ENCODE measurements at regions not wholly inside any gene's neighbourhood (a gene's known extent, or its start where the extent isn't known, plus 50 kb on each side); places are given as distances from the start of the nearest gene placed in this dataset.

- Histone ChIP-seq H3K4me3 (no peak overlapping the region), H3K4me1 (no peaks in the 10 kb centered on the region), H3K27me3 (no peaks in the 10 kb centered on the region), H3K9me3 (no peaks in the 10 kb centered on the region), H3K27ac (no peak overlapping the region), H3K36me3 (ENCODE audit: low read depth, missing control alignments) (no peaks in the 10 kb centered on the region)
- WGBS, 2 donors, result 58% methylated on average over 19 of the region's 19 CpGs
- TF ChIP-seq CTCF (IDR thresholded peaks at IDR 0.05), result peak; percentile 39 to 72 (median 57)
- TF ChIP-seq POLR2A (IDR thresholded peaks at IDR 0.05), result no peak
- intact Hi-C loops (cut with DNase I; ENCODE audit: low total_unique reads), result loop anchor here (5.0 kb wide), 1 partner anchor 383 kb away; no protein-coding TSS in a partner anchor
- DNase-seq, result no peak
Measured at GRCh38 chr1:70509996-70510876, 99.2 kb downstream of the CTH start.

- H3K4me1 ChIP-seq, result no peaks in the 10 kb centered on the region
- H3K4me3 ChIP-seq, result no peak overlapping the region
- intact Hi-C loops (cut with DNase I; ENCODE audit: low total_unique reads), result loop anchor here (5.0 kb wide), 1 partner anchor 80 kb away; no protein-coding TSS in a partner anchor
- no peak for DNase-seq
- no peak overlapping the region for H3K27ac ChIP-seq
- TF ChIP-seq CTCF (IDR thresholded peaks at IDR 0.05), result no peak
- TF ChIP-seq POLR2A (IDR thresholded peaks at IDR 0.05), result no peak
- H3K27me3 ChIP-seq, result no peaks in the 10 kb centered on the region
- no peaks in the 10 kb centered on the region for H3K9me3 ChIP-seq
- 80 to 84% methylated on average over 2 of the region's 2 CpGs for WGBS, 2 donors
- H3K36me3 ChIP-seq (ENCODE audit: low read depth, missing control alignments), result no peaks in the 10 kb centered on the region
Measured at GRCh38 chr1:70517444-70517843, 106.4 kb downstream of the CTH start.

- H3K9me3 ChIP-seq, result no peaks in the 10 kb centered on the region
- no peak overlapping the region for H3K27ac ChIP-seq
- no peak for DNase-seq
- no peaks in the 10 kb centered on the region for H3K27me3 ChIP-seq
- 96 to 97% methylated on average over 1 of the region's 1 CpG for WGBS, 2 donors
- intact Hi-C loops (cut with DNase I; ENCODE audit: low total_unique reads), result loop anchor here (5.0 kb wide), 1 partner anchor 81 kb away; no protein-coding TSS in a partner anchor
- H3K4me1 ChIP-seq, result no peaks in the 10 kb centered on the region
- no peak overlapping the region for H3K4me3 ChIP-seq
- TF ChIP-seq POLR2A (IDR thresholded peaks at IDR 0.05), result no peak
- no peak for TF ChIP-seq CTCF (IDR thresholded peaks at IDR 0.05)
- H3K36me3 ChIP-seq (ENCODE audit: low read depth, missing control alignments), result no peaks in the 10 kb centered on the region
Measured at GRCh38 chr1:70518106-70518505, 107.0 kb downstream of the CTH start.

- H3K27ac ChIP-seq, result no peak overlapping the region
- no peaks in the 10 kb centered on the region for H3K9me3 ChIP-seq
- no peak for TF ChIP-seq POLR2A (IDR thresholded peaks at IDR 0.05)
- TF ChIP-seq CTCF (IDR thresholded peaks at IDR 0.05), result peak in 2 of 3 experiments; percentile 20 to 41
- H3K36me3 ChIP-seq (ENCODE audit: low read depth, missing control alignments), result no peaks in the 10 kb centered on the region
- H3K4me1 ChIP-seq, result no peaks in the 10 kb centered on the region
- H3K4me3 ChIP-seq, result no peak overlapping the region
- no peaks in the 10 kb centered on the region for H3K27me3 ChIP-seq
- WGBS, 2 donors, result 50 to 60% methylated on average over 12 of the region's 12 CpGs
- intact Hi-C loops (cut with DNase I; ENCODE audit: low total_unique reads), result loop anchor here (10.0 kb wide), 1 partner anchor 526 kb away; no protein-coding TSS in a partner anchor
- DNase-seq, result peak; percentile 48
Measured at GRCh38 chr1:70528590-70529333, 117.7 kb downstream of the CTH start.
